ENCODE measurements at regions not wholly inside any gene's neighbourhood (a gene's known extent, or its start where the extent isn't known, plus 50 kb on each side); places are given as distances from the start of the nearest gene placed in this dataset.

- TF ChIP-seq KDM1A (IDR thresholded peaks at IDR 0.05; ENCODE audit: borderline replicate concordance, low read length) = no peak
Observed at GRCh38 chr2:58598171-58598570, 357.0 kb upstream of the FANCL start (continued).
